ENCODE measurements at regions not wholly inside any gene's neighbourhood (a gene's known extent, or its start where the extent isn't known, plus 50 kb on each side); places are given as distances from the start of the nearest gene placed in this dataset.
"Not testable (repeated sequence)": the region's sequence is repeated elsewhere in the genome, so short reads cannot be mapped to it uniquely, and the experiment has no call there.

DNA sequence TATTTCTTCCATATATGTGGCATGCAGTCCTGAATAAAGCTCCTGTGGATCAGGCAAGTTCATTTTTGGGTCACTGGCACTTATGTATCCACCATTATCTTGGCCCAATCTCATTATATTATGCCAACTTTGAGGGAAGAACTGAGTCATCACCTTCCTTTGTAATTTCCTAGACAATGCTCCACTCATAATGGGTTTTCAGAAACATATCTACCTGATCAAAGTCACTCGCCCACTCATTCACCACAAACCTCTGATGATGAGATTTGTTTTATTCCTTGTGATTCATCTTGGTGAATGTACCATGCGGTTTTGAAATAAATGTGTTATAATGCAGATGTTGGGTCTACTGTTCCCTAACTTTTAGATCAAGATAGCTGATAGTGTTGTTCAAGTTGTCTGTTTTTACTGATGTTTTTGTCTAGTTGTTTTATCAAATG is 525.8 kb downstream of the KIF20B start:
- 55 to 60% methylated on average over 2 of the region's 2 CpGs for WGBS, 2 donors
- TF ChIP-seq, protein P1, sequence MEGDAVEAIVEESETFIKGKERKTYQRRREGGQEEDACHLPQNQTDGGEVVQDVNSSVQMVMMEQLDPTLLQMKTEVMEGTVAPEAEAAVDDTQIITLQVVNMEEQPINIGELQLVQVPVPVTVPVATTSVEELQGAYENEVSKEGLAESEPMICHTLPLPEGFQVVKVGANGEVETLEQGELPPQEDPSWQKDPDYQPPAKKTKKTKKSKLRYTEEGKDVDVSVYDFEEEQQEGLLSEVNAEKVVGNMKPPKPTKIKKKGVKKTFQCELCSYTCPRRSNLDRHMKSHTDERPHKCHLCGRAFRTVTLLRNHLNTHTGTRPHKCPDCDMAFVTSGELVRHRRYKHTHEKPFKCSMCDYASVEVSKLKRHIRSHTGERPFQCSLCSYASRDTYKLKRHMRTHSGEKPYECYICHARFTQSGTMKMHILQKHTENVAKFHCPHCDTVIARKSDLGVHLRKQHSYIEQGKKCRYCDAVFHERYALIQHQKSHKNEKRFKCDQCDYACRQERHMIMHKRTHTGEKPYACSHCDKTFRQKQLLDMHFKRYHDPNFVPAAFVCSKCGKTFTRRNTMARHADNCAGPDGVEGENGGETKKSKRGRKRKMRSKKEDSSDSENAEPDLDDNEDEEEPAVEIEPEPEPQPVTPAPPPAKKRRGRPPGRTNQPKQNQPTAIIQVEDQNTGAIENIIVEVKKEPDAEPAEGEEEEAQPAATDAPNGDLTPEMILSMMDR (IDR thresholded peaks at IDR 0.05): no peak
- TF ChIP-seq POLR2A (IDR thresholded peaks at IDR 0.05): no peak
- intact Hi-C loops (cut with DNase I): no loop called here
- Histone ChIP-seq H3K27me3 (no peaks in the 10 kb centered on the region), H3K9me3 (no peaks in the 10 kb centered on the region), H3K4me3 (no peak overlapping the region), H3K27ac (no peak overlapping the region), H3K36me3 (replicated peaks in 1 of 2; ENCODE audit: insufficient read depth in 1 of 2, low read depth in 2 of 2) (no peaks in the 10 kb centered on the region), H3K4me1 (no peaks in the 10 kb centered on the region)
- DNase-seq (no peak), ATAC-seq (no peak)

DNA sequence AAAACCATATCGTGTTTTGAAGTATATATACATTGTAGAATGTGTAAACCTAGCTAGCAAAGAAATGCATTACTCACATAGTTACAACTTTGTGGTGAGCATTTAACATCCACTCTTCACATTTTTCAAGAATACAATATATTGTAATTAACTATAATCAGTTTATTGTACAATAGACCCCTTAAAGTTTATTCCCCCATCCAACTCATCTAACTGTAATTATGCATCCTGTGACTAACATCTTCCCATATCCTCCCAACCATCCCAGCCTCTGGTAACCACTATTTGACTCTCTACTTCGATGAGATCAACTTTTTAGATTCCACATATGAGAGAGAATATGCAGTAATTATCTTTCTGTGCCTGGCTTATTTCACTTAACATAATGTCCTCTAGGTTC is 526.4 kb downstream of the KIF20B start:
- Histone ChIP-seq H3K4me3 (no peak overlapping the region), H3K4me1 (no peaks in the 10 kb centered on the region), H3K27me3 (no peaks in the 10 kb centered on the region), H3K27ac (no peak overlapping the region), H3K36me3 (replicated peaks in 1 of 2; ENCODE audit: insufficient read depth in 1 of 2, low read depth in 2 of 2) (no peaks in the 10 kb centered on the region), H3K9me3 (no peaks in the 10 kb centered on the region)
- no peak for DNase-seq
- no peak for ATAC-seq
- intact Hi-C loops (cut with DNase I): no loop called here
- TF ChIP-seq POLR2A (IDR thresholded peaks at IDR 0.05): no peak
- TF ChIP-seq, protein P1 (IDR thresholded peaks at IDR 0.05): no peak
- 47 to 52% methylated on average over 2 of the region's 2 CpGs for WGBS, 2 donors

DNA sequence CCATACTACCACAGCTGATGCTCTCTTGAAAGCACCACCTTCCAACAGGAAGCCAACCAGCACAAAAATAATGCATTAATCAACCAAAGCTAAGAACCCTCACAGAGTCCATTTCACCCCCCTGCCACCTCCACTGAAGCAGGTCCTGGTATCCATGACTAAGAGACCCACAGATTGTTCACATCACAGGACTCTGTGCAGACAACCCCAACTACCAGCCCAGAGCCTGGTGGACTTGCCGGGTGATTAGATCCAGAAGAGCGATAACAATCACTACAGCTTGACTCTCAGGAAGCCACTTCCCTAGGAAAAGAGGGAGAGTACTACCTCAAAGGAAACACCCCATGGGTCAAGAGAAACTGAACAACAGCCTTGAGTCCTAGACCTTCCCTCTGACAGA is 528.1 kb downstream of the KIF20B start:
- H3K36me3 ChIP-seq (replicated peaks in 1 of 2; ENCODE audit: insufficient read depth in 1 of 2, low read depth in 2 of 2): no peaks in the 10 kb centered on the region
- no peaks in the 10 kb centered on the region for H3K27me3 ChIP-seq
- DNase-seq (no peak), ATAC-seq (no peak)
- 80 to 85% methylated on average over 2 of the region's 2 CpGs for WGBS, 2 donors
- intact Hi-C loops (cut with DNase I): no loop called here
- H3K27ac ChIP-seq: no peak overlapping the region
- no peak overlapping the region for H3K4me3 ChIP-seq
- H3K9me3 ChIP-seq: no peaks in the 10 kb centered on the region
- TF ChIP-seq, protein P1 (IDR thresholded peaks at IDR 0.05): no peak
- TF ChIP-seq POLR2A (IDR thresholded peaks at IDR 0.05): no peak
- H3K4me1 ChIP-seq: no peaks in the 10 kb centered on the region

DNA sequence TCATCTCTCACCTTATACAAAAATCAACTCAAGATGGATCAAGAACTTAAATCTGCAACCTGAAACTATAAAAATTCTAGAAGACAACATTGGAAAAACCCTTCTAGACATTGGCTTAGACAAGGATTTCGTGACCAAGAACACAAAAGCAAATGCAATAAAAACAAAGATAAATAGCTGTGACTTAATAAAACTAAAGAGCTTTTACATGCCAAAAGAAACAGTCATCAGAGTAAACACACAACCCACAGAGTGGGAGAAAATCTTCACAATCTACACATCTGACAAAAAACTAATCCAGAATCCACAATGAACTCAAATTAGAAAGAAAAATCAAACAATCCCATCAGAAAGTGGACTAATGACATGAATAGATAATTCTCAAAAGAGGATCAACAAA is 532.4 kb downstream of the KIF20B start:
- intact Hi-C loops (cut with DNase I); H3K36me3 ChIP-seq (replicated peaks in 1 of 2; ENCODE audit: insufficient read depth in 1 of 2, low read depth in 2 of 2); H3K4me3 ChIP-seq; H3K27me3 ChIP-seq; H3K4me1 ChIP-seq; ATAC-seq; DNase-seq; H3K27ac ChIP-seq; H3K9me3 ChIP-seq: not testable (repeated sequence)
- WGBS, 2 donors: 35 to 41% methylated on average over 1 of the region's 1 CpG

DNA sequence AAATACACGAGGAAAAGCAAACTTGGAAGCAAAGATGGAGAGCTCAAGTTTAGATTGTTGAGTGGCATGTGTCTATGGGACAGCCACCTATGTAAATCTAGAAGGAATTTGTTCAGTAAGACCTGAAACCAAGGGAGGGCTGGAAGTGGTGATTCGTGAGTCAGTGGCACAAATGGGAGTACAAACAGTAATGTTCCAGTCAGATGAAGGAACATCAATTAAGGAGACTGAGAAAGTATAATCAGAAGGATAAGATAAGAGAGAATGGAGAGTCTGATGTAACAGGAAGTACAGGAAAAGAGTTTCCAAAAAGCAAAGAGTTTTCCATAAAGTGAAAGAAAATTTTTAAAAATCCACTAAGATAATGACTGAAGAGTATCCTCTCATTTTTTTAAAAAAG is 544.2 kb downstream of the KIF20B start:
- Histone ChIP-seq H3K36me3 (replicated peaks in 1 of 2; ENCODE audit: insufficient read depth in 1 of 2, low read depth in 2 of 2) (no peaks in the 10 kb centered on the region), H3K4me1 (no peaks in the 10 kb centered on the region), H3K27me3 (no peaks in the 10 kb centered on the region), H3K4me3 (no peak overlapping the region), H3K27ac (no peak overlapping the region), H3K9me3 (no peaks in the 10 kb centered on the region)
- 28 to 29% methylated on average over 2 of the region's 2 CpGs for WGBS, 2 donors
- ATAC-seq (no peak), DNase-seq (no peak)
- intact Hi-C loops (cut with DNase I): no loop called here
- TF ChIP-seq POLR2A (IDR thresholded peaks at IDR 0.05): no peak
- TF ChIP-seq, protein P1 (IDR thresholded peaks at IDR 0.05): no peak

DNA sequence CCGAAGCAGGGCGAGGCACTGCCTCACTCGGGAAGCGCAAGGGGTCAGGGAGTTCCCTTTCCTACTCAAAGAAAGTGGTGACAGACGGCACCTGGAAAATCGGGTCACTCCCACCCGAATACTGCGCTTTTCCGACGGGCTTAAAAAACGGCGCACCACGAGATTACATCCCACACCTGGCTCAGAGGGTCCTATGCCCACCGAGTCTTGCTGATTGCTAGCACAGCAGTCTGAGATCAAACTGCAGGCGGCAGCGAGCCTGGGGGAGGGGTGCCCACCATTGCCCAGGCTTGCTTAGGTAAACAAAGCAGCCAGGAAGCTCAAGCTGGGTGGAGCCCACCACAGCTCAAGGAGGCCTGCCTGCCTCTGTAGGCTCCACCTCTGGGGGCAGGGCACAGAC is 549.4 kb downstream of the KIF20B start:
- not testable (repeated sequence) for DNase-seq
- 80% methylated on average over 14 to 16 of the region's 16 CpGs for WGBS, 2 donors

More for the DNA sequence above, 549.4 kb downstream of the KIF20B start:
- ATAC-seq; intact Hi-C loops (cut with DNase I); H3K4me1 ChIP-seq; H3K4me3 ChIP-seq; H3K9me3 ChIP-seq; H3K27ac ChIP-seq; H3K36me3 ChIP-seq (replicated peaks in 1 of 2; ENCODE audit: insufficient read depth in 1 of 2, low read depth in 2 of 2); H3K27me3 ChIP-seq: not testable (repeated sequence)

Data from body of pancreas (tissue), 4 donors.